C4-2B (cell line): ENCODE measurements at regions not wholly inside any gene's neighbourhood (a gene's known extent, or its start where the extent isn't known, plus 50 kb on each side); places are given as distances from the start of the nearest gene placed in this dataset.

Source experiments
- CTCF ChIP-seq: fragments of 450-650 bp; conservative IDR thresholded peaks from 2 replicates; pipeline ENCODE4 v1.5.1; 2017; ENCODE audit warnings: mild to moderate bottlenecking
- ZFX ChIP-seq: fragments of 450-650 bp; IDR thresholded peaks from 2 replicates; pipeline ENCODE4 v1.6.1; 2017

GRCh38 chr6:163637524-163637923, 223.0 kb downstream of the QKI start:
- TF ChIP-seq CTCF, result no peak
- no peak for TF ChIP-seq ZFX
